ENCODE measurements at regions not wholly inside any gene's neighbourhood (a gene's known extent, or its start where the extent isn't known, plus 50 kb on each side); places are given as distances from the start of the nearest gene placed in this dataset.

GRCh38 chr3:157606011-157606851 is 103.0 kb upstream of the VEPH1 start:
- H4K20me1 ChIP-seq (ENCODE audit: low read depth) = no peaks in the 10 kb centered on the region
- H3K27me3 Mint-ChIP-seq (ENCODE audit: insufficient read depth, low read depth) = peaks cover 2% of the 10 kb centered on the region
- no peaks in the 10 kb centered on the region for H3K9me3 ChIP-seq (ENCODE audit: low read depth)
- no peaks in the 10 kb centered on the region for H3K9me3 Mint-ChIP-seq
- H3K79me2 ChIP-seq (ENCODE audit: low read depth) = no peaks in the 10 kb centered on the region
- H3K27me3 ChIP-seq = no peaks in the 10 kb centered on the region
- peaks cover 4% of the 10 kb centered on the region for H3K4me1 ChIP-seq
- no peaks in the 10 kb centered on the region for H3K36me3 ChIP-seq
- no peak overlapping the region for H3K27ac ChIP-seq
- H3F3A ChIP-seq (ENCODE audit: low read depth) = no peaks in the 10 kb centered on the region
- no peak overlapping the region for H3K9ac ChIP-seq
- no peak overlapping the region for H3K4me3 Mint-ChIP-seq
- peak; percentile 83 for DNase-seq (ENCODE audit: low spot score)
- H3K4me2 ChIP-seq = peak overlapping the region; percentile 30
- peak overlapping the region; percentile 35 for H3K27ac Mint-ChIP-seq
- peaks cover 9% of the 10 kb centered on the region for H3K4me1 Mint-ChIP-seq
- peak; percentile 88 for TF ChIP-seq CTCF (IDR thresholded peaks at IDR 0.05)
- TF ChIP-seq EZH2 (IDR thresholded peaks at IDR 0.05) = no peak
- no peak for TF ChIP-seq EZH2phosphoT487 (IDR thresholded peaks at IDR 0.05)
- no peaks in the 10 kb centered on the region for H3K36me3 Mint-ChIP-seq
- no peak overlapping the region for H3K4me3 ChIP-seq
- H2AFZ ChIP-seq (replicated peaks) = peak overlapping the region; percentile 74

GRCh38 chr3:157605356-157605755 is 102.1 kb upstream of the VEPH1 start:
- H3K27me3 ChIP-seq = no peaks in the 10 kb centered on the region
- H3K4me3 Mint-ChIP-seq = no peak overlapping the region
- no peaks in the 10 kb centered on the region for H3K36me3 ChIP-seq

GRCh38 chr3:157602424-157602823 is 99.2 kb upstream of the VEPH1 start:
- Histone ChIP-seq H3K9me3 (ENCODE audit: low read depth) (no peaks in the 10 kb centered on the region), H3K79me2 (ENCODE audit: low read depth) (no peaks in the 10 kb centered on the region), H3K4me1 (peaks cover 4% of the 10 kb centered on the region), H2AFZ (replicated peaks) (no peak overlapping the region), H3K27me3 (no peaks in the 10 kb centered on the region), H3F3A (ENCODE audit: low read depth) (no peaks in the 10 kb centered on the region), H3K4me2 (no peak overlapping the region), H3K9ac (no peak overlapping the region), H3K27ac (no peak overlapping the region), H4K20me1 (ENCODE audit: low read depth) (no peaks in the 10 kb centered on the region), H3K36me3 (no peaks in the 10 kb centered on the region), H3K4me3 (no peak overlapping the region)
- Mint-ChIP-seq H3K36me3 (no peaks in the 10 kb centered on the region), H3K4me1 (peaks cover 9% of the 10 kb centered on the region), H3K27ac (no peak overlapping the region), H3K27me3 (ENCODE audit: insufficient read depth, low read depth) (no peaks in the 10 kb centered on the region), H3K4me3 (no peak overlapping the region), H3K9me3 (no peaks in the 10 kb centered on the region)
- no peak for TF ChIP-seq EZH2 (IDR thresholded peaks at IDR 0.05)
- TF ChIP-seq CTCF (IDR thresholded peaks at IDR 0.05) = no peak
- TF ChIP-seq EZH2phosphoT487 (IDR thresholded peaks at IDR 0.05) = no peak
- DNase-seq (ENCODE audit: low spot score) = no peak

More at GRCh38 chr3:157605356-157605755, 102.1 kb upstream of the VEPH1 start:
- Histone ChIP-seq H3K4me1 (peaks cover 4% of the 10 kb centered on the region), H3K4me2 (no peak overlapping the region), H3K9ac (no peak overlapping the region), H3K4me3 (no peak overlapping the region), H3F3A (ENCODE audit: low read depth) (no peaks in the 10 kb centered on the region), H3K27ac (no peak overlapping the region), H3K79me2 (ENCODE audit: low read depth) (no peaks in the 10 kb centered on the region), H4K20me1 (ENCODE audit: low read depth) (no peaks in the 10 kb centered on the region), H2AFZ (replicated peaks) (no peak overlapping the region), H3K9me3 (ENCODE audit: low read depth) (no peaks in the 10 kb centered on the region)
- DNase-seq (ENCODE audit: low spot score) = no peak
- H3K27ac Mint-ChIP-seq = no peak overlapping the region
- H3K36me3 Mint-ChIP-seq = no peaks in the 10 kb centered on the region
- H3K9me3 Mint-ChIP-seq = no peaks in the 10 kb centered on the region
- H3K4me1 Mint-ChIP-seq = peaks cover 9% of the 10 kb centered on the region
- TF ChIP-seq CTCF (IDR thresholded peaks at IDR 0.05) (no peak), EZH2 (IDR thresholded peaks at IDR 0.05) (no peak), EZH2phosphoT487 (IDR thresholded peaks at IDR 0.05) (no peak)
- peaks cover 2% of the 10 kb centered on the region for H3K27me3 Mint-ChIP-seq (ENCODE audit: insufficient read depth, low read depth)

Data from neural progenitor cell (in vitro differentiated cells).